GM23338 (cell line): ENCODE measurements at regions not wholly inside any gene's neighbourhood (a gene's known extent, or its start where the extent isn't known, plus 50 kb on each side); places are given as distances from the start of the nearest gene placed in this dataset.

Source experiments
- CTCF ChIP-seq, 2 experiments: fragments of 200-600 bp in 1 of 2; sonication (generic) in 1 of 2; conservative IDR thresholded peaks; 2 replicates each; pipeline versions ENCODE4 v1.5.1 to v1.6.1; 2016 to 2017; ENCODE audit warnings: antibody characterized with exemption in 2 of 2, low read depth in 2 of 2, mild to moderate bottlenecking in 2 of 2, moderate library complexity in 1 of 2
- ETS1 ChIP-seq: IDR thresholded peaks from 2 replicates; pipeline ENCODE4 v1.6.1; 2016; ENCODE audit warnings: antibody characterized with exemption
- EZH2 ChIP-seq: fragments of 200-600 bp; sonication (generic); IDR thresholded peaks from one replicate; pipeline ENCODE4 v1.8.0; 2017; ENCODE audit warnings: antibody characterized with exemption, mild to moderate bottlenecking, low read depth; ENCODE audit not compliant: unreplicated experiment
- POLR2AphosphoS5 ChIP-seq: IDR thresholded peaks from 2 replicates; pipeline ENCODE4 v1.6.1; 2016; ENCODE audit warnings: antibody characterized with exemption, low read depth
- STAT1 ChIP-seq: IDR thresholded peaks from one replicate; pipeline ENCODE4 v1.6.1; 2016; ENCODE audit warnings: antibody characterized with exemption; ENCODE audit not compliant: unreplicated experiment

GRCh38 chr3:76181213-76181612 lies 395.9 kb upstream of the ZNF717 start:
- TF ChIP-seq EZH2: no peak
- no peak for TF ChIP-seq POLR2AphosphoS5
- TF ChIP-seq CTCF (conservative IDR thresholded peaks at IDR 0.05; ENCODE audit: low read depth in 2 of 2): no peak
- no peak for TF ChIP-seq ETS1
- TF ChIP-seq STAT1: no peak
